Hematopoietic multipotent progenitor cell treated with erythropoietin and hydrocortisone succinate and interleukin-3 and kit ligand, for 8 days (in vitro differentiated cells): ENCODE measurements at regions not wholly inside any gene's neighbourhood (a gene's known extent, or its start where the extent isn't known, plus 50 kb on each side); places are given as distances from the start of the nearest gene placed in this dataset.

Source experiments
- DNase-seq: peaks from one replicate; pipeline ENCODE4 v3.0.0-alpha.2; 2015

DNA sequence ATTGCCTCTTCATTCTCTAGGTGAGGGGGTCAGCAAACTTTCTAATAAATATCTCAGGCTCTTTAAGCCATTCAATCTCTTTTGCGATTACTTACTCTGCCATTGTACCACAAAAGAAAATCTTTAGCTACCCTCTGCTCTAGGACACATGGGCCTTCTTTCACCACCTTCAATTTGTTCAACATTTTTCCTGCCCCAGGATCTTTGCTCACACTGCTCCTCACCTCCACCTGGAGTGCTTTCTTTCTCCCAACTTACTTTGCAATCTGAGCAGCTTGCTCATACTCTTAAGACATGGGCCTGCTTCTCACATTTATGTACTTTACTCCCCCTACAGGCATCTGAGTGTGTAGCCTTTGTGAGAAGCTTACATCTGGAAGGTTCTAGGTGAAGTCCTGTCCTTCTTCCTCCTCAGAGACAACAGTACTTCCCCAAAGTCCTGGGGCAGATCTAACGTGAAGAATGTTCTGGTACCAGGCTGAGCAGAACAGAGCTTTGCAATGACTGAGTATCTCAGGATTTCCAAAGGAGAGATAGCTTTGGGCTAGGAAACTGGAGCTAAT, 55.0 kb upstream of the PRDM5 start:
- peak; percentile 22 for DNase-seq

DNA sequence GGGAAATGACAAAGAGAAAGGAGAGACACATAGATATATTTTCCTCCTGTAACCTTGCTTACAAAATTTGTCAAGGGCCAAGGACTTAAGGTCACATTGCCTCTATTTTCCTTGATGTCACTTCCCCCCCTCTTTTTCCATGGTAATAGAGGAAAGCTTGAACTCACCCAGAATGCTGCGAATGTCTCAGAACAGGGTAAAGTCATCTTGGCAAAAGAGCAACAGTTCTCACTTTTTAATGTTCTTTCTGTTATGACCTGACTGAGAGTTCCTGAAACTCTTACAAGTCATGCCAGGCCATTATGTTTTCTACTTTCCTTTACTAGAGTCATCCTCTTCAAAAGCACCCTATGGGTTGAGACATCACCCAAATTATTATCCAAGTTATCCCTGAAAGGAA, 50.7 kb upstream of the PRDM5 start:
- DNase-seq = no peak
